ENCODE measurements at regions not wholly inside any gene's neighbourhood (a gene's known extent, or its start where the extent isn't known, plus 50 kb on each side); places are given as distances from the start of the nearest gene placed in this dataset.

DNA sequence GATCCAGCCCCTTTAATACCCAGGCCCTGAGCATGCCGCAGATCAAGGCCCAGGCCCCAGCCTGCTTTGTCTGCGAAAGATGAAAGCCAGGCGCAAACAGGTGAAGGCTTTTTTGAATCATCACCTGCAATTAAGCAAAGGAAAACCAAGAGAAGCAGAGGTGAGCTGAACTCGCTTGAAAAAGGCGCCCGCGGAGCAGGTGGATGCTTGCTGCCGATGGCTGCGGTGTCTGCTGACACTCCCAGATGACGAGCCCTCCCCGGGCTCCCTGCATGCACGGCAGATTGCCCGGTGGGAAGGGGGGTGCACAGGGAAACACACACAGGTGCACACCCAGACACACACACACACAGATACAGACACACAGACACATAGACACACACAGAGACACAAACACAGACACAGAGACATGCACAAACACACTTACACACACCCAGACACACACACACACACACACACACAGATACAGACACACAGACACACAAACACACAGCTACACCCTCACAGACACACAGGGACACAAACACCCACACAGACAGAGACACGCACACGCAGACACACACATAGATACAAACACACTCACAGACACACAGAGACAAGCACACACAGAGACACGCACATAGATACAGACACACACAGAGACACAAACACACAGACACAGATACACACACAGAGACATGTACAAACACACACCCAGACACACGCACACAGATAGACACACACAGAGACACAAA is 142.6 kb upstream of the RNF32 start:
- Histone ChIP-seq H3K4me1 (no peaks in the 10 kb centered on the region), H3K4me3 (no peak overlapping the region), H3K9me3 (0 out of 3 replicates have a peak, but pooled peaks cover 2% of the 10 kb centered on the region), H3K4me2 (no peak overlapping the region), H3K27ac (no peak overlapping the region)
- ChIA-PET POLR2A (no interaction called here), CTCF (no interaction called here)
- FAIRE-seq (no peak), DNase-seq (ENCODE audit: low read depth in 1 of 2, low spot score in 1 of 2) (no peak), ATAC-seq (no peak)
- TF ChIP-seq KDM1A (IDR thresholded peaks at IDR 0.05; ENCODE audit: low read depth) = no peak
- TF ChIP-seq, protein P1, sequence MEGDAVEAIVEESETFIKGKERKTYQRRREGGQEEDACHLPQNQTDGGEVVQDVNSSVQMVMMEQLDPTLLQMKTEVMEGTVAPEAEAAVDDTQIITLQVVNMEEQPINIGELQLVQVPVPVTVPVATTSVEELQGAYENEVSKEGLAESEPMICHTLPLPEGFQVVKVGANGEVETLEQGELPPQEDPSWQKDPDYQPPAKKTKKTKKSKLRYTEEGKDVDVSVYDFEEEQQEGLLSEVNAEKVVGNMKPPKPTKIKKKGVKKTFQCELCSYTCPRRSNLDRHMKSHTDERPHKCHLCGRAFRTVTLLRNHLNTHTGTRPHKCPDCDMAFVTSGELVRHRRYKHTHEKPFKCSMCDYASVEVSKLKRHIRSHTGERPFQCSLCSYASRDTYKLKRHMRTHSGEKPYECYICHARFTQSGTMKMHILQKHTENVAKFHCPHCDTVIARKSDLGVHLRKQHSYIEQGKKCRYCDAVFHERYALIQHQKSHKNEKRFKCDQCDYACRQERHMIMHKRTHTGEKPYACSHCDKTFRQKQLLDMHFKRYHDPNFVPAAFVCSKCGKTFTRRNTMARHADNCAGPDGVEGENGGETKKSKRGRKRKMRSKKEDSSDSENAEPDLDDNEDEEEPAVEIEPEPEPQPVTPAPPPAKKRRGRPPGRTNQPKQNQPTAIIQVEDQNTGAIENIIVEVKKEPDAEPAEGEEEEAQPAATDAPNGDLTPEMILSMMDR (IDR thresholded peaks at IDR 0.05) = no peak
- 70% methylated on average over 17 of the region's 17 CpGs for WGBS (ENCODE audit: missing lambda C conversion rate)

DNA sequence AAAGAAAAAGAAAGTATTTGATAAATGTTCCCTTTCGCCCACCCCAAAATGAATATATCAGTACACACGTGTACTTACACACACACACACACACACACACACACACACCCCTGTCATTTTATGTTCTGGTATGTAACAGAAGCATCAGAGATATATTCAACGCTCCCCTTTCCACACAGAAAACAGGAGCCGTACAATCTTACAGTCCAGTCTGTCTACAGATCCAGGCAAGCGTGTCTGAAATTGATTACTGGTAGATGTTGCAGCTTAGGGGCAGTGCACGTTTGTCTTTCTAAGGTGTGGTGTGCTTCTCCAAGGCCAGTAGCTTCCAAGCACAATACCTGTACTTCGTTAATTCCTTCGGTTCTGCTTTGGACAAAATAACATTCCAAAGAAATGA is 143.7 kb upstream of the RNF32 start:
- FAIRE-seq = no peak
- WGBS (ENCODE audit: missing lambda C conversion rate) = 50% methylated on average over 8 of the region's 8 CpGs

More for the DNA sequence above, 143.7 kb upstream of the RNF32 start:
- DNase-seq (ENCODE audit: low read depth in 1 of 2, low spot score in 1 of 2) (no peak), ATAC-seq (no peak)
- Histone ChIP-seq H3K27ac (no peak overlapping the region), H3K4me1 (no peaks in the 10 kb centered on the region), H3K9me3 (0 out of 3 replicates have a peak, but pooled peaks cover 2% of the 10 kb centered on the region), H3K4me2 (no peak overlapping the region), H3K4me3 (no peak overlapping the region)
- CTCF ChIA-PET = no interaction called here
- TF ChIP-seq SMC3 (IDR thresholded peaks at IDR 0.05) (no peak), TFCP2L1 (CRISPR knock-in tag; IDR thresholded peaks at IDR 0.05) (no peak), HDAC2 (IDR thresholded peaks at IDR 0.05) (no peak), ZNF302 (CRISPR knock-in tag; IDR thresholded peaks at IDR 0.05) (no peak), POLR2AphosphoS2 (conservative IDR thresholded peaks at IDR 0.05; ENCODE audit: low read length) (no peak), ZFP36 (IDR thresholded peaks at IDR 0.05; ENCODE audit: borderline replicate concordance, partially characterized antibody) (no peak), NPAS2 (CRISPR knock-in tag; IDR thresholded peaks at IDR 0.05; ENCODE audit: borderline replicate concordance) (no peak), CEBPB (IDR thresholded peaks at IDR 0.05) (no peak), CHD4 (IDR thresholded peaks at IDR 0.05; ENCODE audit: borderline replicate concordance) (no peak), HEYL (CRISPR knock-in tag; IDR thresholded peaks at IDR 0.05) (no peak), KDM5A (IDR thresholded peaks at IDR 0.05) (no peak), ZSCAN20 (CRISPR knock-in tag; IDR thresholded peaks at IDR 0.05) (no peak), KDM1A (IDR thresholded peaks at IDR 0.05; ENCODE audit: low read depth) (no peak), MYC (IDR thresholded peaks at IDR 0.05; ENCODE audit: borderline replicate concordance, low read length) (no peak), MAFK (IDR thresholded peaks at IDR 0.05; ENCODE audit: partially characterized antibody) (no peak)
- TF ChIP-seq, protein P2, sequence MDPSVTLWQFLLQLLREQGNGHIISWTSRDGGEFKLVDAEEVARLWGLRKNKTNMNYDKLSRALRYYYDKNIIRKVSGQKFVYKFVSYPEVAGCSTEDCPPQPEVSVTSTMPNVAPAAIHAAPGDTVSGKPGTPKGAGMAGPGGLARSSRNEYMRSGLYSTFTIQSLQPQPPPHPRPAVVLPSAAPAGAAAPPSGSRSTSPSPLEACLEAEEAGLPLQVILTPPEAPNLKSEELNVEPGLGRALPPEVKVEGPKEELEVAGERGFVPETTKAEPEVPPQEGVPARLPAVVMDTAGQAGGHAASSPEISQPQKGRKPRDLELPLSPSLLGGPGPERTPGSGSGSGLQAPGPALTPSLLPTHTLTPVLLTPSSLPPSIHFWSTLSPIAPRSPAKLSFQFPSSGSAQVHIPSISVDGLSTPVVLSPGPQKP (IDR thresholded peaks at IDR 0.05; ENCODE audit: low read depth, low read length) = no peak
- TF ChIP-seq, protein P3, sequence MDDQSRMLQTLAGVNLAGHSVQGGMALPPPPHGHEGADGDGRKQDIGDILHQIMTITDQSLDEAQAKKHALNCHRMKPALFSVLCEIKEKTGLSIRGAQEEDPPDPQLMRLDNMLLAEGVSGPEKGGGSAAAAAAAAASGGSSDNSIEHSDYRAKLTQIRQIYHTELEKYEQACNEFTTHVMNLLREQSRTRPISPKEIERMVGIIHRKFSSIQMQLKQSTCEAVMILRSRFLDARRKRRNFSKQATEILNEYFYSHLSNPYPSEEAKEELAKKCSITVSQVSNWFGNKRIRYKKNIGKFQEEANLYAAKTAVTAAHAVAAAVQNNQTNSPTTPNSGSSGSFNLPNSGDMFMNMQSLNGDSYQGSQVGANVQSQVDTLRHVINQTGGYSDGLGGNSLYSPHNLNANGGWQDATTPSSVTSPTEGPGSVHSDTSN (IDR thresholded peaks at IDR 0.05) = no peak
- TF ChIP-seq, protein P4, sequence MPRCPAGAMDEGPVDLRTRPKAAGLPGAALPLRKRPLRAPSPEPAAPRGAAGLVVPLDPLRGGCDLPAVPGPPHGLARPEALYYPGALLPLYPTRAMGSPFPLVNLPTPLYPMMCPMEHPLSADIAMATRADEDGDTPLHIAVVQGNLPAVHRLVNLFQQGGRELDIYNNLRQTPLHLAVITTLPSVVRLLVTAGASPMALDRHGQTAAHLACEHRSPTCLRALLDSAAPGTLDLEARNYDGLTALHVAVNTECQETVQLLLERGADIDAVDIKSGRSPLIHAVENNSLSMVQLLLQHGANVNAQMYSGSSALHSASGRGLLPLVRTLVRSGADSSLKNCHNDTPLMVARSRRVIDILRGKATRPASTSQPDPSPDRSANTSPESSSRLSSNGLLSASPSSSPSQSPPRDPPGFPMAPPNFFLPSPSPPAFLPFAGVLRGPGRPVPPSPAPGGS (IDR thresholded peaks at IDR 0.05) = no peak
- TF ChIP-seq, protein P5, sequence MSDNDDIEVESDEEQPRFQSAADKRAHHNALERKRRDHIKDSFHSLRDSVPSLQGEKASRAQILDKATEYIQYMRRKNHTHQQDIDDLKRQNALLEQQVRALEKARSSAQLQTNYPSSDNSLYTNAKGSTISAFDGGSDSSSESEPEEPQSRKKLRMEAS (IDR thresholded peaks at IDR 0.05) = no peak
- TF ChIP-seq, protein P6, sequence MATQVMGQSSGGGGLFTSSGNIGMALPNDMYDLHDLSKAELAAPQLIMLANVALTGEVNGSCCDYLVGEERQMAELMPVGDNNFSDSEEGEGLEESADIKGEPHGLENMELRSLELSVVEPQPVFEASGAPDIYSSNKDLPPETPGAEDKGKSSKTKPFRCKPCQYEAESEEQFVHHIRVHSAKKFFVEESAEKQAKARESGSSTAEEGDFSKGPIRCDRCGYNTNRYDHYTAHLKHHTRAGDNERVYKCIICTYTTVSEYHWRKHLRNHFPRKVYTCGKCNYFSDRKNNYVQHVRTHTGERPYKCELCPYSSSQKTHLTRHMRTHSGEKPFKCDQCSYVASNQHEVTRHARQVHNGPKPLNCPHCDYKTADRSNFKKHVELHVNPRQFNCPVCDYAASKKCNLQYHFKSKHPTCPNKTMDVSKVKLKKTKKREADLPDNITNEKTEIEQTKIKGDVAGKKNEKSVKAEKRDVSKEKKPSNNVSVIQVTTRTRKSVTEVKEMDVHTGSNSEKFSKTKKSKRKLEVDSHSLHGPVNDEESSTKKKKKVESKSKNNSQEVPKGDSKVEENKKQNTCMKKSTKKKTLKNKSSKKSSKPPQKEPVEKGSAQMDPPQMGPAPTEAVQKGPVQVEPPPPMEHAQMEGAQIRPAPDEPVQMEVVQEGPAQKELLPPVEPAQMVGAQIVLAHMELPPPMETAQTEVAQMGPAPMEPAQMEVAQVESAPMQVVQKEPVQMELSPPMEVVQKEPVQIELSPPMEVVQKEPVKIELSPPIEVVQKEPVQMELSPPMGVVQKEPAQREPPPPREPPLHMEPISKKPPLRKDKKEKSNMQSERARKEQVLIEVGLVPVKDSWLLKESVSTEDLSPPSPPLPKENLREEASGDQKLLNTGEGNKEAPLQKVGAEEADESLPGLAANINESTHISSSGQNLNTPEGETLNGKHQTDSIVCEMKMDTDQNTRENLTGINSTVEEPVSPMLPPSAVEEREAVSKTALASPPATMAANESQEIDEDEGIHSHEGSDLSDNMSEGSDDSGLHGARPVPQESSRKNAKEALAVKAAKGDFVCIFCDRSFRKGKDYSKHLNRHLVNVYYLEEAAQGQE (IDR thresholded peaks at IDR 0.05) = no peak
- POLR2A ChIA-PET = no interaction called here
